Activated naive CD8-positive, alpha-beta T cell treated with anti-CD3 and anti-CD28 coated beads for 36 hours (primary cell): ENCODE measurements at regions not wholly inside any gene's neighbourhood (a gene's known extent, or its start where the extent isn't known, plus 50 kb on each side); places are given as distances from the start of the nearest gene placed in this dataset.

Experiments
- DNase-seq: peaks from one replicate; pipeline ENCODE4 v3.0.0; 2021
- H3K27ac Mint-ChIP-seq: one replicate; pipeline ENCODE4 v1.8.0; 2022; ENCODE audit warnings: mild to moderate bottlenecking, moderate library complexity, mixed read lengths
- H3K27me3 Mint-ChIP-seq: one replicate; pipeline ENCODE4 v1.8.0; 2022; ENCODE audit warnings: mild to moderate bottlenecking, mixed read lengths
- H3K36me3 Mint-ChIP-seq: one replicate; pipeline ENCODE4 v1.8.0; 2021; ENCODE audit warnings: mild to moderate bottlenecking, mixed read lengths
- H3K4me1 Mint-ChIP-seq: one replicate; pipeline ENCODE4 v1.8.0; 2021; ENCODE audit warnings: mixed read lengths
- H3K4me3 Mint-ChIP-seq: one replicate; pipeline ENCODE4 v1.8.0; 2022; ENCODE audit warnings: mild to moderate bottlenecking, moderate library complexity, mixed read lengths
- H3K9me3 Mint-ChIP-seq: one replicate; pipeline ENCODE4 v1.8.0; 2022; ENCODE audit warnings: mixed read lengths

DNA sequence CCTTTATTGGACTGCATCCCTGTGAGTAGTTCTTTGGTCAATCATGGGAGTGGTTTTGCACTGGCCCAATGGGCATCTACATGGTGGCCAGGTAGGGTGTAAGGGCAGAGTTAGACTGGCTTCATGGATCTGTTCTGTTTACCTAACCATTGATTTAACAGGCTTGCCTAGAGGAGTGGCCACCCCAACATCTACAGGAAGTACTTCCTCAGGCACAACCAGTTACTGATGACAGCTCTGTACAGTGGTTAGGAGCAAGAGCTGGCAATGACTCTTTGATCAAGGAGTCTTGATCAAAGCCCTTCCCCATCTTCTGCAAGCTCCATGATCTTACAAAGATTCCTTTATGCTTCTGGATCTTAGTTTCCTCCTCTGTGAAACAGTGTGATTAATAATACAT lies 140.9 kb upstream of the CYP1B1 start:
- H3K36me3 Mint-ChIP-seq, result no peaks in the 10 kb centered on the region
- H3K9me3 Mint-ChIP-seq, result peaks cover 7% of the 10 kb centered on the region
- no peak overlapping the region for H3K27ac Mint-ChIP-seq
- H3K27me3 Mint-ChIP-seq, result peaks cover 17% of the 10 kb centered on the region
- peaks cover 4% of the 10 kb centered on the region for H3K4me1 Mint-ChIP-seq
- no peak overlapping the region for H3K4me3 Mint-ChIP-seq
- DNase-seq, result no peak

GRCh38 chr2:38215993-38216392 lies 140.0 kb upstream of the CYP1B1 start:
- Mint-ChIP-seq H3K9me3 (peaks cover 14% of the 10 kb centered on the region), H3K36me3 (no peaks in the 10 kb centered on the region), H3K4me3 (no peak overlapping the region), H3K27me3 (peaks cover 17% of the 10 kb centered on the region), H3K4me1 (peaks cover 4% of the 10 kb centered on the region), H3K27ac (no peak overlapping the region)
- DNase-seq, result no peak

DNA sequence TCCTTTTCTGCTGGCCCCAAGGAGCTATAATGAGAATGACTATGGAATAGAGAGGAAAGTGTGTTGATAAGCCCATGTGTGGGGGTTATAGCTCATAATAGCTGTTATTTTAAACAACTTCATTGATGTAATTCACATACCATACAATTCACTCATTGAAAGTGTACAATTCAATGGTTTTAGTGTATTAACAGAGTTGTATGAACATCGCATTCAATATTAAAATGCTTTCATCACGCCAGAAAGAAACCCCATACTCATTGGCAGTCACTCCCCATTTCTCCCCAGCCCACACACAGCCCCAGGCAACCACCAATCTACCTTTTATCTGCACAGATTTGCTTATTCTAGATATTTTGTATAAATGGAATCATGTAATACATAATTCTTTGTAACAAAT lies 139.6 kb upstream of the CYP1B1 start:
- DNase-seq, result no peak
- H3K9me3 Mint-ChIP-seq, result peaks cover 14% of the 10 kb centered on the region
- no peak overlapping the region for H3K27ac Mint-ChIP-seq
- H3K36me3 Mint-ChIP-seq, result no peaks in the 10 kb centered on the region
- peaks cover 17% of the 10 kb centered on the region for H3K27me3 Mint-ChIP-seq
- H3K4me1 Mint-ChIP-seq, result peaks cover 4% of the 10 kb centered on the region
- H3K4me3 Mint-ChIP-seq, result no peak overlapping the region

DNA sequence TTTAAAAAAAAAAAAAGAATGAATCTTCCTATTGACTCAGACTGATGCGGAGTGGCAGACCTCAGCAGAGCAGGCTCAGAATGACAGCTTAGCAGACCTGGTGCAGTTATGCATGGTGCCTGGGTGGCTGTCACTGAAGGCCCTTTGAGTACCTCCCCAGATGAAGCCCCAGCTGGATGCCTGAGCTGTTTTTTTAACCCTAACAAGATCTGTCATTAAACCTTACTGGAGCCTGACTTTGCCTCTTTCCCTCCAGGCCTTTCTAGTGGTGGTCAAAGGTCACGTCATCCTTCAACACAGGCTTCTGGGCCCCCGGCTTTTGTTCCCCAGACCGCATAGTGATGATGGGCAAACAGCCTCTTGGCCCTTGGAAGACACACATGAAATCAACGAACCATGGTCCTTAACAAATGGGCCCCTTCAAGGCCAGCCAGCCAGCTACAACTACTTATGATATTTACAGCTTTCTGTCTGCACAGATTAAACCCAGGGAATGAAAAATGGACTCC lies 138.3 kb upstream of the CYP1B1 start:
- Mint-ChIP-seq H3K27me3 (peaks cover 11% of the 10 kb centered on the region), H3K9me3 (peaks cover 11% of the 10 kb centered on the region), H3K36me3 (no peaks in the 10 kb centered on the region), H3K4me1 (peaks cover 4% of the 10 kb centered on the region), H3K27ac (no peak overlapping the region), H3K4me3 (no peak overlapping the region)
- DNase-seq, result no peak

DNA sequence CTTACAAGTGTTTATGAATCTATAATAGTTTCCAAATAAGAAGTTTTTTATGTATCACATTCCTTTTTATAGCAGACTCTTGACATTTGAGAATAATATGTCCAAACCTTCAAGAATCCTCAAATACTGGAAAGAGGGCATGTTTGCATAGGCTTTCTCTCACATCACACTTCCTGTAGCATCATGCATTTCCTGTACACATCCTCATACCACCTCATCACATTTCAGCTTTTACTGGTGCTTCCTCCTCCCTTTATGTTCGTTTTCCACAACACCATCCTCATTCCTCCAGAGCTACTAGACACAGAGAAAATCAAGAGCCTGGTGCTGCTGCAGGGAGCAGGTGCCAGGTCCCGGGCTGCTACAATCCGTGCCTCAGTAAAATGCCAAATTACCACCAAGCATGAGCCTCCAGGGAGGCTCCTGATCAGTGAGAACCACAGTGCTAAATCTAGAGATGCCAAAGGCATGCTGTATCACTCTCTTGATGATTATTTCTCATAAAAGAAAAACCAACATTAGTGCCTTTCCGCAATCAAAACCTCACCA lies 137.7 kb upstream of the CYP1B1 start:
- Mint-ChIP-seq H3K9me3 (peaks cover 11% of the 10 kb centered on the region), H3K36me3 (no peaks in the 10 kb centered on the region), H3K4me3 (no peak overlapping the region), H3K27ac (peak overlapping the region; percentile 55), H3K4me1 (peaks cover 4% of the 10 kb centered on the region), H3K27me3 (peaks cover 7% of the 10 kb centered on the region)
- DNase-seq, result no peak

DNA sequence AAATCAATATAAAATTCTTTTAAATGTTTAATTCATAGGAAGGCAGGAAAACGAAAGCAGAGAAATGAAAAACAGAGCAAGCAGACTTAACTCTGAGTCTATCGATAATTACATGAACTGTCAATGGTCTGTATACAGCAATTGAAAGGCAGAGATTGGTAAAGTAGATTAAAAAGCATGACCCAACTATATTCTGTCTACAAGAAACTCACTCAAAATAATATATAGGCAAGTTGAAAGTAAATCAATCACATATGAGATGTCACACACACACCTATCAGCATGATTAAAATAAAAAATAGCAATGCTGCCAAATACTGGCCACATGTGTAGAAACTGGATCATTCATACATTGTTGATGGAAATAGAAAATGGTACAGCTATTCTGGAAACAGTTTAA lies 136.4 kb upstream of the CYP1B1 start:
- Mint-ChIP-seq H3K4me3 (no peak overlapping the region), H3K27ac (no peak overlapping the region), H3K4me1 (peaks cover 4% of the 10 kb centered on the region), H3K9me3 (peaks cover 11% of the 10 kb centered on the region), H3K36me3 (no peaks in the 10 kb centered on the region), H3K27me3 (no peaks in the 10 kb centered on the region)
- DNase-seq, result no peak

GRCh38 chr2:38207168-38207567 lies 131.2 kb upstream of the CYP1B1 start:
- DNase-seq, result no peak
- peaks cover 30% of the 10 kb centered on the region for H3K27me3 Mint-ChIP-seq
- H3K27ac Mint-ChIP-seq, result no peak overlapping the region
- H3K4me3 Mint-ChIP-seq, result no peak overlapping the region
- no peaks in the 10 kb centered on the region for H3K36me3 Mint-ChIP-seq
- H3K9me3 Mint-ChIP-seq, result peaks cover 7% of the 10 kb centered on the region
- H3K4me1 Mint-ChIP-seq, result no peaks in the 10 kb centered on the region

GRCh38 chr2:38203446-38203810 lies 127.5 kb upstream of the CYP1B1 start:
- no peak overlapping the region for H3K27ac Mint-ChIP-seq
- H3K4me1 Mint-ChIP-seq, result no peaks in the 10 kb centered on the region
- H3K36me3 Mint-ChIP-seq, result no peaks in the 10 kb centered on the region
- DNase-seq, result no peak
- H3K27me3 Mint-ChIP-seq, result peaks cover 46% of the 10 kb centered on the region
- H3K9me3 Mint-ChIP-seq, result no peaks in the 10 kb centered on the region
- no peak overlapping the region for H3K4me3 Mint-ChIP-seq

DNA sequence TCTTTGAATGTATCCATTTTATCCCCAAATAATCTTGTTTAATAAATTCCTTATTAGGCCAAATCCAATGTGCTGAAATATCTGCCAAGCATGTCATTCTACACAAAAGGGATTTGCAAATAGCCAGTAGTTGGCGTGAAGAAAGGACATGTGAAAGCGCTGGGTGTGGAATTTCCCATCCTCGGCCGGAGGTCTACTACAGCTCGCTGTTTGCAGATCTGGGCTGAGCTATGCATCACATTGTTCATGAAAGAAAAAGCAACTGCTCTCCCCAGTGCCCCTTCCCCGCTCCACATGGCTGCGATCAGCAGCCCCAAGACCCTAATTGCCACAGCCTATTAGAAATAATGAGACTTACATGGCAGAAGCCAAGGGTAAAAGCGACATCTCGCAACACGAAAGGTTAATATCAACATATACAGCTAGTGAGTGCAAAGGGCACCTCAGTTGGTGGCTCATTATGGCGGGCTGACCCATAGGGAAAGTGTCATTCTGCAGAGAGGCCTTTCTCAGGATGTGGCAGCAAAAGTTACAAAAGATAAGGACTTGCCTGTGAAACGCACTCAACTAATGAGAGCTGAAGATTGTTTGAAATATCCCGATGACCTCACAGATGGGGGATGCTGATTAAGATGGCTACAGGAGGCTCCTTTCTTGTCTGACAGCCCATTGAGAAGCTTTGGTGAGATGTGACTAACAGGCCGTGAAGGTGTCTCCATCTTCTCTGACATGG lies 126.9 kb upstream of the CYP1B1 start:
- Mint-ChIP-seq H3K4me3 (no peak overlapping the region), H3K9me3 (no peaks in the 10 kb centered on the region), H3K27me3 (peaks cover 46% of the 10 kb centered on the region), H3K27ac (no peak overlapping the region), H3K36me3 (no peaks in the 10 kb centered on the region), H3K4me1 (no peaks in the 10 kb centered on the region)
- no peak for DNase-seq

GRCh38 chr2:38201784-38202183 lies 125.8 kb upstream of the CYP1B1 start:
- Mint-ChIP-seq H3K36me3 (no peaks in the 10 kb centered on the region), H3K4me3 (no peak overlapping the region), H3K4me1 (no peaks in the 10 kb centered on the region), H3K9me3 (no peaks in the 10 kb centered on the region), H3K27ac (no peak overlapping the region), H3K27me3 (peaks cover 46% of the 10 kb centered on the region)
- no peak for DNase-seq

GRCh38 chr2:38200598-38200997 lies 124.6 kb upstream of the CYP1B1 start:
- Mint-ChIP-seq H3K27ac (no peak overlapping the region), H3K4me1 (no peaks in the 10 kb centered on the region), H3K36me3 (no peaks in the 10 kb centered on the region), H3K4me3 (no peak overlapping the region), H3K27me3 (peaks cover 42% of the 10 kb centered on the region), H3K9me3 (no peaks in the 10 kb centered on the region)
- no peak for DNase-seq

DNA sequence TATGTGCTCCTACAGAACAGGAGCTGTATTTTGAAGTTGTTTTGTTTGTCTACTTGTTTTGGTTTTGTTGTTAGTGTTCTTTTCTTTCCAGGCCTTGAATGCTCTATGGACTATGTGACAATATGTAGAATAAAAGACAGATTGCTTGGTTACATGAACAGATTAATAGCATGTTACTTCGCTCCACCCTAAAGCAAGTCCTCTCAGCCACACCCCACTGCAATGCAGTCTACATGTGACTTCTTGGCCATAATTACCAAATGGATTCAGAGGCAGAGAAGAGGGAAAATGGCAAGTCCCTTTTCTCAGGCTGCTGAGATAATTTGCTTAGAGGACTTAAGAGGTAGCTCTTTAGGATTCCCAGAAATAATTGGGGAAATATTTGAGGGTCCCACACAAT lies 123.2 kb upstream of the CYP1B1 start:
- Mint-ChIP-seq H3K9me3 (no peaks in the 10 kb centered on the region), H3K27ac (no peak overlapping the region), H3K36me3 (no peaks in the 10 kb centered on the region), H3K4me3 (no peak overlapping the region), H3K4me1 (no peaks in the 10 kb centered on the region), H3K27me3 (peaks cover 28% of the 10 kb centered on the region)
- DNase-seq, result no peak

DNA sequence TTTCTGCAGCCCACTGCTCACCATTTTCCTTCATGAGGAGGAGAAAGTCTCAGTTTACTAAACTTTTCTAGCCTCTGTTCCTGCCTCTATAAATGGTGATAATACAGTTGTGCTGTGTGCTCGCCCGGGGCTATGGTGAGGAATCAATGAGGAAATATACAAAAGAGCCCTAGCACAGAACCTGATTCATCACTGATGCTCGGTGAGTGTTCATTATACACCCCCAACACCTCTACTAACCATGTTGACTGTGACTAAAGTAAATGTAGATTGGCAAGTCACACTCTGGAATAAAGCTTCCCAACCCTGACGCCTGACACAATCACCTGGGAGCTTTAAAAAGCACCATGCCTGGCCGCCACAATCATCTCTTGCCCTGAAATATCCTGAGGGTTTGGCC lies 118.8 kb upstream of the CYP1B1 start:
- Mint-ChIP-seq H3K27ac (no peak overlapping the region), H3K4me1 (peaks cover 1% of the 10 kb centered on the region), H3K27me3 (no peaks in the 10 kb centered on the region), H3K36me3 (no peaks in the 10 kb centered on the region), H3K9me3 (no peaks in the 10 kb centered on the region), H3K4me3 (no peak overlapping the region)
- no peak for DNase-seq

GRCh38 chr2:38192976-38193375 lies 117.0 kb upstream of the CYP1B1 start:
- H3K9me3 Mint-ChIP-seq, result no peaks in the 10 kb centered on the region
- peaks cover 1% of the 10 kb centered on the region for H3K4me1 Mint-ChIP-seq
- no peak overlapping the region for H3K27ac Mint-ChIP-seq
- H3K27me3 Mint-ChIP-seq, result no peaks in the 10 kb centered on the region
- DNase-seq, result no peak
- H3K4me3 Mint-ChIP-seq, result no peak overlapping the region
- no peaks in the 10 kb centered on the region for H3K36me3 Mint-ChIP-seq

DNA sequence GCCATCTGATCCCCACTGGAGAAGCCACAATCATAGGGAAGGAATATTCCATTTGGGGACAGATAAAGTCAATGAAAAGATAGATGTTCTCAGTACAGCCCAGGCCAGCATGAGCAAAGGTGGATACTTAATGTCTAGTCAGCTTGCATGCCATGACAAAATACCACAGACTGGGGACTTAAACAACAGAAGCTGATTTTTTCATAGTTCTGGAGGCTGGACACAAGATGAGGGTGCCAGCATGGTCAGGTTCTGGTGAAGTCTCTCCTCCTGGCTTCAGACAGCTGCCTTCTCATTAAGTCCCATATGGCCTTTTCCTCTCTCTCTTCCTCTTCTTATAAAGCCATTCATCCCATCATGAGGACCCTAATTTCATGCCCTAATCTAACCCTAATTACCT lies 116.1 kb upstream of the CYP1B1 start:
- no peak overlapping the region for H3K4me3 Mint-ChIP-seq
- peaks cover under 1% of the 10 kb centered on the region for H3K27me3 Mint-ChIP-seq
- no peak for DNase-seq
- no peaks in the 10 kb centered on the region for H3K36me3 Mint-ChIP-seq
- H3K4me1 Mint-ChIP-seq, result peaks cover 1% of the 10 kb centered on the region
- H3K9me3 Mint-ChIP-seq, result no peaks in the 10 kb centered on the region
- H3K27ac Mint-ChIP-seq, result no peak overlapping the region

DNA sequence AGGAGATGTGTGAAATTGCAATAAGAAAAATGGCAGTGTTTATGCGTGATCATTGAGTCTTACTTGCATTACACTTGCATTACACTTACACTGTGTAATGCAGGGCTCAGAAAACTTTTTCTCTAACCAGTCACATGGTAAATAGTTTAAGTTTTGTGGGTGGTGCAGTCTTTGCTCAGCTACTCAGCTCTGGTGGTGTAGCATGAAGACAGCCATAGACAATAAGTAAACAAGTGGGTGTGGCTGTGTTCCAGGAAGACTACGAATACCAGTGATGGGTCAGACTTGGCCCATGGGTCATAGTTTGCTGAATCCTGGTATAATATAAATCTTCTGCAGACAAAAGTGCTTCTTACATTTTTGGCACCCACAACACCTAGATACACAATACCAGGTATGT lies 115.6 kb upstream of the CYP1B1 start:
- peaks cover 1% of the 10 kb centered on the region for H3K4me1 Mint-ChIP-seq
- no peaks in the 10 kb centered on the region for H3K36me3 Mint-ChIP-seq
- H3K9me3 Mint-ChIP-seq, result no peaks in the 10 kb centered on the region
- no peak for DNase-seq
- H3K27me3 Mint-ChIP-seq, result peaks cover 3% of the 10 kb centered on the region
- no peak overlapping the region for H3K4me3 Mint-ChIP-seq
- no peak overlapping the region for H3K27ac Mint-ChIP-seq
